GM12873 (cell line): ENCODE measurements at regions not wholly inside any gene's neighbourhood (a gene's known extent, or its start where the extent isn't known, plus 50 kb on each side); places are given as distances from the start of the nearest gene placed in this dataset.

ENCODE experiments used
- CTCF ChIP-seq: IDR thresholded peaks from 2 replicates; pipeline ENCODE4 v1.5.1; 2012; ENCODE audit warnings: low read depth, mild to moderate bottlenecking, moderate library complexity, low read length, control low read depth; ENCODE audit not compliant: insufficient read depth; ENCODE audit errors: missing control alignments

DNA sequence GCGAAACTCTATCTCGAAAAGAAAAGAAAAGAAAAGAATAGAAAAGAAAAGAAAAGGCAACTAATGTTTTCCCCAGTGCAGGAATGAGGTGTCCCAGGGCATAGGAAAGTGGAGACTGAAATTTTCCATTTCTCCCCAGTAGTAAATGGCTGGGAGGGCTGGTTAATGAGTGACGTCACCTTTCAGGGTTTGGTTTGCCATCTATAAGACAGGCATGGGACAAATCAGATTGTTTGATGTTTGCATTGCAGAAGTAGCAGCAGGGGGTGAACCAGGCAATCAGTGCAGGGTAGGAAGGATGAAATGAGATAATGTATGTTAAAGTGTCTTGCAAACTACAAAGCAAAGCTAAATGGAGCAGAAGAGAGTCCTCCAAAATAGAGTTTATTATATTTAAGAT lies 533.4 kb downstream of the PKHD1 start:
- no peak for TF ChIP-seq CTCF

GRCh38 chr6:51559059-51559458 lies 528.4 kb downstream of the PKHD1 start:
- TF ChIP-seq CTCF, result peak; percentile 27

DNA sequence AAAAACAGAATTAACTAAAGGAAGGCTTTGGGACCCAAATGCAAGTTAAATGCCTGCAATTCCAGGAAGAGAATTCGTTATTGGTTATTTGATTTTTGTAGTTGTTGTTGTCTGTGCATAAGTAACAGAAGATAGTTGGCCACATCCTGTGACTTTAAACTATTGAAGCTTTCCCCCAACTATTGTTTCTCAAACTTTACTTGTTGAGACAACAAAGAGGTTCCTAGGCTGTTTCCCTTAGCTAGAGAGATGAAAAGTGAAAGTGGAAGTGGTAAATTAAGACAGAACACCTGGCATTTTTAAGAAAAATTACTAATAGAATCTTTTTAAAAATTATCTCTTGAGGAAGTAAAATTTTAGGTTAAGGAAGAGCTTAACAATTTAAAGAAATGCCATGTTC lies 525.2 kb downstream of the PKHD1 start:
- TF ChIP-seq CTCF, result no peak
